H54 (cell line): ENCODE measurements at regions not wholly inside any gene's neighbourhood (a gene's known extent, or its start where the extent isn't known, plus 50 kb on each side); places are given as distances from the start of the nearest gene placed in this dataset.

ENCODE experiments used
- DNase-seq: peaks from one replicate; pipeline ENCODE4 v3.0.0; 2011; ENCODE audit warnings: low spot score, mixed read lengths; ENCODE audit not compliant: insufficient read length
- FAIRE-seq: peaks from 3 replicates; lab custom pipeline; 2011; peaks lifted over from hg19 to GRCh38; lab: Jason Lieb, UNC
- POLR2A ChIP-seq: IDR thresholded peaks from 2 replicates; pipeline ENCODE4 v1.6.1; 2011; ENCODE audit warnings: low read depth, mild to moderate bottlenecking, low read length

DNA sequence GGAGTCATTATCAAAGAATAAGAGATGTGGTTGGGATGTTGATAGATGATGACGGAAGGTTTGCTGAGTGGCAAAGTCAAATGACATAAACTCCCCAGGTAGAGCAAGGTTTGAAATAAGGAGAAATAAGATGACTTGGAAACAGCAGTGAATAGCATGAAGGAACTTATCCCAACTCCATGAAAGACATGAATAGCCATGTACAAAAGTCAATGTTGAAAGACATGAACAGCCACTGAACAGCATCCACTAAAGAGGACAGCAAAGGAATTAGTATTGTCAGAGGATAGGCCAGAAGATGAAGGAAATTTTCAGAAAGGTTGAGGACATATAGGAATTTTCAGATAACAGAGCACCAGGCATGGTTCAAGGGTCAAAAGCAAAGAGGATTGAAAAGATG lies 286.0 kb upstream of the FBXL7 start:
- TF ChIP-seq POLR2A, result no peak
- FAIRE-seq (no peak), DNase-seq (no peak)

DNA sequence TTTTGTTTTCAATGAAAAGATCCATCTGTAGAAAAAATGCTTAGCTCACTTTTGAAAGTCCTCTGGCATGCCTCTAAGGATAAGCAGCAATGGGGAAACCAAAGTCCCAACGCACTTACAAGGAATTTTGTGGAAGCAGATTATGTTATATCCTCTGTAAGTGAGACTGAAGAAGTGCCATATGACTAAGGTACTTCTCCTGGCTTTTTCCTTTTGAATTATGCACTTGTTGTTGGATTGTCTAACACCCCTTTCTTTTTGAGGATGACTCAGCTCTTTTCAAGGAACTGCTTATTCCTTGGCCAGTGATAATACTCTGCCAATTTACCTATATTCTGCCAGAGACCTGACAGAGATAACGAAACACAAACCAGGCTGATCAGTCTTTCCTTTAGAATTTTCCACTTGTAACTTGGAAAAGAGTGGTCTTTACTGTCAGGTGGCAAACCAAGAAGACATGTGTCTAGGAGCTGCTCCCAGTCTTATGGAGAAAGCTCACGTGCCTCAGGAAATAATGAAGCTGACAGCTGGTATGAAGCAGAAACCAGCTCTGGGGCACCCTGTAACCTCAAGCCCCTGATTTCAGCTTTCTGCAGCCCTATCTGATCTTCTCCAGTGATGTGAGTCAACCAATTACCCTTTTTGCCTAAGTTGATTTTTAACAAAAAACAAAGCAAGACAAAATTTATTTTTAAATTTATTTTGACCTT lies 290.8 kb upstream of the FBXL7 start:
- no peak for TF ChIP-seq POLR2A
- DNase-seq (no peak), FAIRE-seq (no peak)

DNA sequence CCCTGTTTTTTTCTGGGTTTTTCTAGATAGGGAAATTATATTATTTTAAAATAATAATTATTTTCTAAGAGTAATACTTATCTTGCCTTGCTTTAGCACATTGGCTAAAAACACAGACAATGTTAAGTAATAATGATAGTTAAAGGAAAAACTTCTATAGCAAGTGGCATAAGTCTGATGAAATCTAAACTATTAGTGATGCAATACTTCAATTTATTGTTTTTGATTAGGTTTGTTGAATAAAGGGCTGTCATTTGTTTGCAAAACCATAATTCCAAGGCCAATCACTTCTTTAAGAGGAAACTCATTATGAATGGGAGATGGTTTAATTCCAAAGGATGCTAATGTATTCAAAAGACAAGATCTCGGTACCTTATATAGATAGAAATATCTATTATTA lies 293.8 kb upstream of the FBXL7 start:
- no peak for DNase-seq
- no peak for TF ChIP-seq POLR2A
- no peak for FAIRE-seq

DNA sequence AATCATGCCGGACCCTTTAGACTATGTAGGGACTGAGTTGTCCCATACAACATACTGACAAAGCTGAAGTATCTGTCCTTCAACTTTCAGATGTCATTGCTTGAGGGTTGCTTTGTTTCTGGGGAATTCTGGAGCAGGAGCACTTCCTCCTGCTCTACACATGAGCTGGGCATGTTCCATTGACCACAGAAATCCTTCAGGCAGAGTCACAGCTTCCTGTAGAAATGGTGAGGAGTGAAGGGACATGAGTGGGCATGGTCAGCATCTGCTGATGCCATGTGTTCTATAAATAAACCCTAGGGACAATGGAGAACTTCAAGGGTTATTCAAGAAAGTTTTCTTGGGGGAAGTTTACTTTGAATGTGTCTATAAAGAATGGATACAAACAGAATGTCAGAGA lies 296.6 kb upstream of the FBXL7 start:
- FAIRE-seq (no peak), DNase-seq (no peak)
- no peak for TF ChIP-seq POLR2A

DNA sequence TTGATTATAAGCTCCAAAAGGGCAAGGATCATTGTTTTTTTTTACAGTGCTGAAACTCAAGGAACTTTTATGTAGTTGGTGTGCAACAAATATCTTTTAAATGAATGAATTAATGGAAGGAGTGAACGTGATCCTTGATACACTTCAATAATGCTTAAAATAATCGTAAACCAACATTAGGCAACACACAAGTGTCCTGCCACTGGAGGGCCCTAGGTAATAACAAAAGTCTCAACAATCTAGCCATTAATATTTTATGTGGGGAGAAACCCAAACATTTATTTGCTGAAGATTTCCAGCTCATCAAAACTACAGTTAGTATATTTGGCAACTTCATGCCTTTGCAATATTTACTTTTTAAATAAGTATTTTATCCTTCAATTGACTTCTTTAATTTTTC lies 309.0 kb upstream of the FBXL7 start:
- no peak for DNase-seq
- TF ChIP-seq POLR2A, result no peak
- FAIRE-seq, result no peak

DNA sequence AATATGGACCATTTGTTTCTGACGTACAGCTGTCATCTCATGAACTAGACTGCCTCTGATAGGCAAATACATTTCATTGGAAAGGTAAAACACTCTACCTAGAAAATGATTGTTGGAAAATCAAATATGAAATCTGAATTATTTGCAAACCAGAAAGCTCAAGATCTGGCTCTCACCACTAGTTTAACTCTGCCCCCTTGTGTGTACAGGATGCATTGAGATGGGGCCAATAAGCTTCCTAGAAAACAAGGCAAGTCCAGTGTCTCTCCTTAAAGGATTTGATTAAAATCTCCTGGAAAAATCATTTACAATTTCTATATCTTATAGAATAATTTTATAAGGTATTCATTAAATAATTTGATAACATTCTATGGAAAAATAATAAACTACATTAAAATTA lies 311.9 kb upstream of the ANKH start:
- FAIRE-seq, result no peak
- TF ChIP-seq POLR2A, result no peak
- DNase-seq, result no peak

DNA sequence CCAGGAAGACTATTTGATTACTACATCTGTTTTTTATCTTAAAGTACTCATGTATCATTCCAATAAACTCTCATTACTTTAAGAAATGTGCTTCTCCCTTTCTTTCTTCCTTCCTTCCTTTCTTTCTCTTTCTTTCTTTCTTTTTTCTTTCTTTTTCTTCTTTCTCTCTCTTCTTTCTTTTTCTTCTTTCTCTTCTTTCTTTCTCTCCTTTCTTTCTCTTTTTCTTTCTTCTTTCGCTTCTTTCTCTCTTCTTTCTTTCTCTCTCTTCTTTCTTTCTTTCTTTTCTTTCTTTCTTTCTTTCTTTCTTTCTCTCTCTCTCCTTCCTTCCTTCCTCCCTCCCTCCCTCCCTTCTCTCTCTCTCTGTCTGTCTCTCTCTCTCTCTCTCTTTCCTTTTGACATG lies 298.6 kb upstream of the ANKH start:
- no peak for TF ChIP-seq POLR2A
- no peak for DNase-seq
- no peak for FAIRE-seq

DNA sequence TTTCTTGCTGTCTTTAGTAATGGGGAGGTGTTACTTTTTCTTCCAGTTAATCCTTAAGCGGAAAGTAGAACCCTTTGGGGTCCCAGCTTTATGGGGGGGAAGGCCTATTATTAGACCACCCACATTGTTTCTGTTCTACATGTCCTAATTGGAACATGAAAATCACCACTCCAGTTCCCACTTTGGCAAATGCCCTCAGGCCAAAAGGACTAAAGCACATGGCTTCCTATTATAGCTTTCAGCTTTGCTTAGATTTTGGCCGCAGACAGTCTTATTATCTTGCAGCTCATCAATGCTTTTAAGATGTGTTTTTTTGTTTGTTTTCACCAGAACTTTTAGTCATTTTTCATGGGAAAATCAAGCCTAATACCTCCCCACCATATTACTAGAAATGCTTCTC lies 296.8 kb upstream of the ANKH start:
- TF ChIP-seq POLR2A, result no peak
- FAIRE-seq, result no peak
- no peak for DNase-seq

DNA sequence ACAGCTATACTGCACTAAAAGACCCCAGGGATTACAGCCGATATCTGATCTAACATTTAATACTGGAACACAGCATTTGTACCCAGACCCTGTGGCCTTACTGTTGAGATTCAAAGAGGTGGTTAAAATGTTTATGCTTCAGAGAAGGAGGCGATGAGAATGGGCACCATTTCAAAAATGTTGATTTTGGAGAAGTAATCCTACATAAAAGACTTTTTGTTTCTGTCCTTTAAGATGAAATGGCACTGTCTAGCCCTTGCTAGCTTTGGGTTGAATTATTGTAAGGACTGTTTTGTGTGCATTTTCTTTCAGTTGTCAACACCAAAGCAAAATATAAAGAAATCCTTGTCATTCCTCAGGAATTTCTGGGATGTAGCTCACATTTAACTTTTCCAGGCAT lies 288.5 kb upstream of the ANKH start:
- TF ChIP-seq POLR2A, result no peak
- DNase-seq (no peak), FAIRE-seq (no peak)

DNA sequence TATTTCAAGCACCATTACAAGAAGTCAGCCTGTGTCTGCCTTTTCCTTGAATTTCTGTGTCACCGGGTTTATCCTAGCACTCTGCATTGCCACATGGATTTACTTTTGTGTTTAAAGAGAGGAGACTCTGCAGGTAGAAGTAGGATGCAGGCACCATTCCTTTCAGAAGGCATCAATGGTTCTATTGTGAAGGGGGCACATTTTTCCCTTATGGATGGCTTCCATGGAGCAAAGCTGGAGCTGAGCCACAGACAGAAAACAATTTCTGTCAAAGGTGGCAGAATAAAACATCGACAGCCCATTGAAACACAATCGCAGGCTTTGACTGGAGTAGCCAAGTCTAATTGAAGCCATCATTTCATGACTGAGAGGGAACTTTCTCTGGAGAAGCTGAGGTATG lies 288.0 kb upstream of the ANKH start:
- TF ChIP-seq POLR2A, result no peak
- no peak for FAIRE-seq
- no peak for DNase-seq

DNA sequence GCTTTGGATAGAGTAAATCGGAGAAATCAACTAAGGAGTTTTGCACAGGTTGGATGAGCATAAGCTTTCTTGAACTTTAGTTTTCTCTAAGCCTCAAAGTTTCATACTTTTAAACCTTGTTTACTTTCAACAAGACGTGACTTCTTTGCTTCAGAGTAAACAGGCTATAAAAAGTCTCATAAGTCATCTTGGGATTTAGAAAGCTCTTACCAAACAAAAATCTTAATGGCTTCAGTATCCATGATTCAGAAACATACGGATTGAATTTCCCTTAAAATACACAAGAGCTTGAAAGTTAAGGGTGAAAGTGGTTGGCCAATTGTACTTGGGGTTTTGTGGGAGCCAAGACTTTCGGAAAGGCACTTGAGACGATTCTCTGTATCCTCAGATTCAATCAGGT lies 270.9 kb upstream of the ANKH start:
- FAIRE-seq (no peak), DNase-seq (no peak)
- no peak for TF ChIP-seq POLR2A

DNA sequence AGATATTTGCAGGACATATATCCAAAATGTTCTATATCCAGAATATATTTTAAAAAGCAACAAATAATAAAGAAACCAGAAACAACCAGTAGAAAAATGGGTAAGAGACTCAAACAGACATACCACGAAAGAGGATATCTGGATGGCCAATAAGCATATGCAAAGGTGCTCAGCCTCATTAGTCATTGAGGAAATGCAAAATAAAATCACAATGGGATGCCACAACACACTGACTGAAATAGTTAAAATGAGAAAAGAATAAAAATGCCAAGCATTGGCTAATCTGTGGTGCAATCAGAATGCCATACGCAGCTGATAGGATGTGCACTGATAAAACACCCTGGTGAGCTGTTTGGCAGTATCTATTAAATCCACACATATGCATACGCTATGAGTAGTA lies 265.8 kb upstream of the ANKH start:
- FAIRE-seq, result no peak
- TF ChIP-seq POLR2A, result no peak
- DNase-seq, result no peak

DNA sequence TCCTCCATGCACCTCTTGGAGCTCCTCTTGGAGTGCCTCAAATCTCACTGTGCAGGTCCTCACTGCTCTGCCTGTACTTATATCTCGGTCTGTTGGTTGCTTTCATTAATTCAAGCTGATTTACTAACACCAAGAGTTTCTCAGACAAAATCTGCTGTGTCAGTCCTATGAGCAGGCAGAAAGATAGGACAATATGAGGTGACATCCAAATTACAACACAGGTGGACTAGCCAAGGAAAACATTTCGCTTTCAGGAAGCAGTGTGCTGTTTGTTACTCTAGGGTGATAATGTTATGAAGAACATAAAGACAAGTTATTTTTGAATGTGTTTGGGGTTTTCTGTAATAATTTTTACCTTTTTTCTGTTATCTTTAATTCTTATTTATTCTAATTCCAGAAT lies 264.1 kb upstream of the ANKH start:
- no peak for DNase-seq
- FAIRE-seq, result no peak
- TF ChIP-seq POLR2A, result no peak

DNA sequence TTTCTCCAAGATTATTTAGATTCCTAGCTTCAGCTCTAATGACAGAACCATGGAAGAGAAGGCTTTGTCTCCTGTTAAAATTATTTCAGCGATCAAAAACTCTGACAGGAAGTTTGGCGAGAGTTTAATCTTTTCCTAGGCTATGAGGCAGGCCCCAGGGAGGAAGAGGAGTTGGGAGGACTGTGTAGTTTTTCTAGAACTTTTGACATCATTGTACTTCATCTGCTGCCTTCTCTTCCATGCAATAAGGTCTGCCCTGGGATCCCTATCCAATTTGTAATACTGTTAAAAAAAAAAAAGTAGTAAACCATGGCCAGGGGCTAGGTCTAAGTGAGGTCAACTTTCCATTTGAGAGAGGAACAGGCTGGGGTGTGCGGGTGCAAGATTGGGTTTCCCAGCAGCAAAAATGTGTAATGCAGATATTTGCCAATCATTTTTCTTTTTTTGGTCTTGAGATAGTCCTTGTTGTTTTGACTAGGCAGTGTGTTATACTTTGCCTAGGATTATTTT lies 261.9 kb upstream of the ANKH start:
- TF ChIP-seq POLR2A, result no peak
- DNase-seq (no peak), FAIRE-seq (no peak)

DNA sequence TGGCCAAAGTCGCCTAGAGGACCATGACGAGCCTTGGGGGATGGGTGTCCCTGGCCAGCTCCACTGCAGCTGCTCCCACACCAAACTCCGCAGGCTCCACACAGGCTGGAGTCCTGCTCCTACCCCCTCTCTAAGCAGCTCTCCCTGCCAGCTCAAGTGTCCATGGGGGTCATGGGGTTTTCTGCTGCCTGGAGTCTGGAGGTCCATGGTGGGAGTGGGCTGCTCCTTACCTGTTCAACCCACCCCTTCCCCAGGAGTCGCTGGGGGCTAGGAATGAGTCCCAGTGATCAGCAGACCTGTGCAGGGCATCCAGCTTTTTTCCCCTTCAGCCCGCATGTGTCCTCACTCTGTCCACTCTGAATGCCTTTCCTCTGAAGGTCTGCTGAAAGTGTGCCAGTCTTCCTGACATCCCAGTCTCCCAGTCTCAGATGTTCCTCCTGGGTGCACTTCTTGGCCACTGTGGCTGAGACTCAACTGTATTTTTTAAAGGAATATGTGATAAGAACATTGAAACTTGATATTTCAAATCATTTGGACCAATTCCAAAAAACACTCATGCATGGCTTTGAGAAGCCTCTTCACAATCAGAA lies 261.3 kb upstream of the ANKH start:
- no peak for TF ChIP-seq POLR2A
- no peak for DNase-seq

More for the DNA sequence above, 261.3 kb upstream of the ANKH start:
- FAIRE-seq, result no peak
